Type B pancreatic cell (in vitro differentiated cells): ENCODE measurements at regions not wholly inside any gene's neighbourhood (a gene's known extent, or its start where the extent isn't known, plus 50 kb on each side); places are given as distances from the start of the nearest gene placed in this dataset.

Experiments used
- DNase-seq: peaks from one replicate; pipeline ENCODE4 v3.0.0; 2021; ENCODE audit warnings: mixed read lengths; ENCODE audit not compliant: unreplicated experiment; ENCODE audit errors: extremely low spot score
- H3K27ac Mint-ChIP-seq: 2 replicates; pipeline ENCODE4 v1.8.0; 2021; ENCODE audit warnings: mild to moderate bottlenecking, mixed read lengths
- H3K27me3 Mint-ChIP-seq: 2 replicates; pipeline ENCODE4 v1.8.0; 2021; ENCODE audit warnings: mixed read lengths
- H3K36me3 Mint-ChIP-seq: 2 replicates; pipeline ENCODE4 v1.8.0; 2021; ENCODE audit warnings: mixed read lengths
- H3K4me1 Mint-ChIP-seq: one replicate; pipeline ENCODE4 v1.8.0; 2021; ENCODE audit warnings: mixed read lengths; ENCODE audit not compliant: unreplicated experiment
- H3K4me3 Mint-ChIP-seq: 2 replicates; pipeline ENCODE4 v1.8.0; 2021; ENCODE audit warnings: mild to moderate bottlenecking, mixed read lengths
- H3K9me3 Mint-ChIP-seq: 2 replicates; pipeline ENCODE4 v1.8.0; 2021; ENCODE audit warnings: mixed read lengths
- TF ChIP-seq, protein P1 (sequence below): fragments of 200-600 bp; sonication (generic); conservative IDR thresholded peaks from 2 replicates; pipeline ENCODE4 v1.5.0; 2021; ENCODE audit warnings: antibody characterized with exemption, mild to moderate bottlenecking

- no peak for DNase-seq
- Mint-ChIP-seq H3K9me3 (peaks cover 9% of the 10 kb centered on the region), H3K36me3 (no peaks in the 10 kb centered on the region), H3K4me1 (no peaks in the 10 kb centered on the region), H3K27me3 (no peaks in the 10 kb centered on the region), H3K27ac (no peak overlapping the region), H3K4me3 (no peak overlapping the region)
- TF ChIP-seq, protein P1, sequence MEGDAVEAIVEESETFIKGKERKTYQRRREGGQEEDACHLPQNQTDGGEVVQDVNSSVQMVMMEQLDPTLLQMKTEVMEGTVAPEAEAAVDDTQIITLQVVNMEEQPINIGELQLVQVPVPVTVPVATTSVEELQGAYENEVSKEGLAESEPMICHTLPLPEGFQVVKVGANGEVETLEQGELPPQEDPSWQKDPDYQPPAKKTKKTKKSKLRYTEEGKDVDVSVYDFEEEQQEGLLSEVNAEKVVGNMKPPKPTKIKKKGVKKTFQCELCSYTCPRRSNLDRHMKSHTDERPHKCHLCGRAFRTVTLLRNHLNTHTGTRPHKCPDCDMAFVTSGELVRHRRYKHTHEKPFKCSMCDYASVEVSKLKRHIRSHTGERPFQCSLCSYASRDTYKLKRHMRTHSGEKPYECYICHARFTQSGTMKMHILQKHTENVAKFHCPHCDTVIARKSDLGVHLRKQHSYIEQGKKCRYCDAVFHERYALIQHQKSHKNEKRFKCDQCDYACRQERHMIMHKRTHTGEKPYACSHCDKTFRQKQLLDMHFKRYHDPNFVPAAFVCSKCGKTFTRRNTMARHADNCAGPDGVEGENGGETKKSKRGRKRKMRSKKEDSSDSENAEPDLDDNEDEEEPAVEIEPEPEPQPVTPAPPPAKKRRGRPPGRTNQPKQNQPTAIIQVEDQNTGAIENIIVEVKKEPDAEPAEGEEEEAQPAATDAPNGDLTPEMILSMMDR, result no peak
Measured at GRCh38 chr4:156662921-156663320, 308.7 kb downstream of the PDGFC start.

GRCh38 chr4:156661555-156661954 lies 310.0 kb downstream of the PDGFC start:
- DNase-seq, result no peak
- TF ChIP-seq, protein P1, result no peak
- Mint-ChIP-seq H3K4me1 (no peaks in the 10 kb centered on the region), H3K36me3 (no peaks in the 10 kb centered on the region), H3K9me3 (peaks cover 9% of the 10 kb centered on the region), H3K27ac (no peak overlapping the region), H3K4me3 (no peak overlapping the region), H3K27me3 (no peaks in the 10 kb centered on the region)

GRCh38 chr4:156660465-156660864 lies 311.1 kb downstream of the PDGFC start:
- TF ChIP-seq, protein P1, result no peak
- peaks cover 5% of the 10 kb centered on the region for H3K9me3 Mint-ChIP-seq
- H3K27me3 Mint-ChIP-seq, result no peaks in the 10 kb centered on the region
- H3K4me3 Mint-ChIP-seq, result no peak overlapping the region
- no peak overlapping the region for H3K27ac Mint-ChIP-seq
- DNase-seq, result no peak
- H3K36me3 Mint-ChIP-seq, result no peaks in the 10 kb centered on the region
- no peaks in the 10 kb centered on the region for H3K4me1 Mint-ChIP-seq

GRCh38 chr4:156659983-156660382 lies 311.6 kb downstream of the PDGFC start:
- Mint-ChIP-seq H3K27me3 (no peaks in the 10 kb centered on the region), H3K4me1 (no peaks in the 10 kb centered on the region), H3K36me3 (no peaks in the 10 kb centered on the region), H3K4me3 (no peak overlapping the region), H3K9me3 (peaks cover 5% of the 10 kb centered on the region), H3K27ac (no peak overlapping the region)
- DNase-seq, result no peak
- TF ChIP-seq, protein P1, result no peak

DNA sequence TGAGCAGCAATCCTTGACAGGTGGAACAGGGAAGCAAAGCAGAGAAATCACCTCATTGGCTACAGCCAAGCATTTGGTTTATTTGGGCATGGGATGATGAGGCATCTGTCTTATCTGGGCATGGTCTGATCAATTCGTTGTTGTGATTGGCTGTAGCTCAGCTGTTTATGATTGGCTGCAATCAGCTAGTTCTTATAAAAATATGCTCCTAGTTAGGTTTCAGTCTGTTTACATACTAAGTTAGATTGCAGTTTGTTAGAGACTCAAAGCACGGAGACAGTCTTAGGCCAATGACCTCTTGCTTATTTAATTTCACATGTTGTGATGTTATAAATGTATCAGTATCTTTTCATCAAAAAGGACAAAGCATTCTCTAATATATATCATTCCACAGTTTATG lies 312.0 kb downstream of the PDGFC start:
- H3K9me3 Mint-ChIP-seq, result peaks cover 5% of the 10 kb centered on the region
- no peak overlapping the region for H3K4me3 Mint-ChIP-seq
- no peak for DNase-seq
- TF ChIP-seq, protein P1, result no peak
- H3K4me1 Mint-ChIP-seq, result no peaks in the 10 kb centered on the region
- no peaks in the 10 kb centered on the region for H3K27me3 Mint-ChIP-seq
- H3K36me3 Mint-ChIP-seq, result no peaks in the 10 kb centered on the region
- H3K27ac Mint-ChIP-seq, result no peak overlapping the region

- Mint-ChIP-seq H3K4me1 (no peaks in the 10 kb centered on the region), H3K27ac (no peak overlapping the region), H3K4me3 (no peak overlapping the region), H3K9me3 (peaks cover 5% of the 10 kb centered on the region), H3K36me3 (no peaks in the 10 kb centered on the region), H3K27me3 (no peaks in the 10 kb centered on the region)
- TF ChIP-seq, protein P1, result no peak
- no peak for DNase-seq
Measured at GRCh38 chr4:156656896-156657295, 314.7 kb downstream of the PDGFC start.
